GM12874 (cell line): ENCODE measurements at regions not wholly inside any gene's neighbourhood (a gene's known extent, or its start where the extent isn't known, plus 50 kb on each side); places are given as distances from the start of the nearest gene placed in this dataset.

Experiments
- CTCF ChIP-seq: IDR thresholded peaks from 2 replicates; pipeline ENCODE4 v1.5.1; 2011; ENCODE audit warnings: low read depth, mild to moderate bottlenecking, control low read depth, low read length, moderate library complexity; ENCODE audit not compliant: insufficient read depth

DNA sequence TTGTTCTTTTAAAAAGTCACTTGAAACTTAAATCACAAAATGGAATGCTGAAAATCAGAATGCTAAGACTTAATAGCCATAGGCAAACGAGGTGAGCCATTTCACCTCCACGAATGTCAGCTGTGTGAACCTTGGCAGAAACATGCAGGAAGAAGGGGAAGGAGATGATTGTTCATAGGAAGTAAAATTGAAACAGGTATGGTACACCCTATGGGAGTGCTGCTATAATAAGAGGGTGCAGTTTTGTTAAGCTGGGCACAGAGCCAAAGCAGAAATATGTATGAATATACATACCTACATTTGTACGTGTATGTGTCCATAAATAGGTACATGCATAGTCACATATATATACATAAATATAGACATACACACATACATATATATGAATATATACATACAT, 51.0 kb upstream of the SPINK5 start:
- TF ChIP-seq CTCF = no peak

DNA sequence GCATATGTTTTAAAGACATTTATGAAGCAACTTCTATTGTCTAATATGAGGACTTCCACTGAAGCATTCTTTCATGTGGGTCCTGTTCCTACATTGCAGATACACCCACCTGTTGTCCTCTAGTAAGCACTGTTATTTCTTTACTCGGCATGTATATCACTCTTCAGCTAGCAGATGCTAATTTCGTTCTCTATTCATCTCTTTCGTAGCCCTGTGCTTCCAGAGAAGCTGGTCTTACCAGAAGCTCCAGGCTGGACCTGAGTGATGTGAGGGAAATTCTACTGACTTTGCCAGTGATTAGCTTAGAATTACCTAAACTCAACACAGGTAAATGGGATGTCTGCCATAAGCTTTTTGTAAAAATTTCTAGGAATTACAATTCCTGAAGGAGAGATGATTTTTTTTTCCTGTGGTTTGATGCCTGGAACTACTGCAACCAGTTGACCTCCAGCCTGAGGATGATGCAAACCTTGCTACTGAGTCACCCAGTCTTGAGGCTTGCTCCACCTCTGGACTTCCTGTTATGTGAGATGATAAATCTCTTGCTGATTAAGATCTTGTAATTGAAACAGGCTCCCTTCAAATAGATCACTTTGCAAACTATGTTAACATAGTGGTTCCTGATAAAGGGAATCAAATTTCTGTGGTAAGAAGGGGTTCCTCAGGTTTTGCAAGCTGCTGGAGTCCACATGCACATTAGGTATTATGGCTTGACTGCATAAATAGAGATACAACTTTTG, 52.2 kb upstream of the SPINK5 start:
- TF ChIP-seq CTCF = no peak

DNA sequence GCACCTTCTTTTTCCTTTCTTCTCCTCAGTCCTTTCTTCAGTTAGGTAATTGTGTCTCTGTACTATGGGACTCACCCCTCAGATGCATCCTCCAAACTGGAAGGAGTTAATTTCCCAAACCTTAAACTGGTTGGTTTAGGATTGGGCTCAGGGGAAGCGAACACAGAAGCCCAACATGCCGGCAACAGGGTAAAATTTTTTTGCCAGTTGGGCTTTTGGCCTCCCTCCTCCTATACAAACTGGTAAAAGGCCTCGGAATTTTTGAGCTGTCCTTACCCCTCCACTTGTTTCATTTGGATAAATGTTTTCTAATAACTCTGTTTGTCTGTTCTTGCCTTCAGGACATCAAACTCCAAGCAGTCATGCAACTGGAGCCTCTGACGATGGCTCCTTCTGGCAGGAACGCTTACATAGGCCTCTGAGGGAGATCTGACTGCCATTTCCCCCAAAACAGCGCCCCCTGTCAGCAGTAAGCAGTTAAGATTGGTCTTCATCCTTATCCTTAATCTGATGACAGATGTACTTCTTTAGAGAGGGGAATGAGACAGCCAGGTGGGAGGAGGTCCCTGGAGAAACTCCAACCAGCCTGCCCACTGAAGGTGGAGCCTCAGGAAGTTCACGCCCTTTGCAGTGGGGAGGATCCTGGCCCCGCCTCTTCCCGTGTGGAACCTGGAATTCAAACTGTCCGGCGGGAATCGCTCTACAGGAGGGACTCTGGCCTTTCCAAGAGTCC, 57.8 kb upstream of the SPINK5 start:
- TF ChIP-seq CTCF = peak; percentile 45

DNA sequence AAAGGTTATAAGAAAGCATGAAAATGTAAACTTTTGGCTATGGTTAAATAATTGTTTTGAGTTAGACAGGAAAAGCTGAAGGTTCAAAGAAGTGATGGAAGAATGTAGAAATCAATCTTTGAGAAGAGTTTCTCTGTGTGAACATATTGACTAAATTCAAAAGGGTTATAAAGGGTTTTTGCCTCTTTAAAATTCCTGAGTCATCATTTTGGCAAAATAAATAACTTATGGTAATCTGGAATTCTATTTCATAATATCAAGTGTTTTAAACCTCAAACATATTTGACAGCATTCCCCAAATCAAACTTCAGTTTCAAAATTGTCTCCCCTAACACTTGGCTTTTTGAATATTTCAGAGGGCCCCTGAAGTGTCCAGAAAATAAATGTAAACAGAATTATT, 60.6 kb upstream of the SPINK5 start:
- TF ChIP-seq CTCF = no peak

GRCh38 chr5:148002451-148002850, 61.3 kb upstream of the SPINK5 start:
- TF ChIP-seq CTCF = no peak

DNA sequence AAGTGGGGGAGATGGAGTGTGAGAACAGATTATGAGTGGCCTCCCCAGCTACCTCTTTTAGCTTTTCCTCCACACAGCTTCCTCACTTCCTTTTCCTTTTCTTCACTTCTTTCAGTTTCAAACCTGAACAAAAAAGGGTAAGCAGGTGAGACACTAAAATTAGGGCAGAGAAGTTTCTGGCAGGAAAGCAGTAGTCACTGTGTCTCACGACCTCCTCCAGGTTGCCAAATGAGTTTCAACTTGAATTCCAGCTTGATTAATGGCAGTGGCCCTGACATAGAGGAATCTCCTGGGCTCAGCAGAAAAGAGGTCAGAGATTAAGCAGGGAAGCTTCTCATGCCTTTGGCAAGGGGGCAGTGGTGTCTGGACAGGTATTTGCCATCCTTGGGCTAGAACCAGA, 63.7 kb upstream of the SPINK5 start:
- TF ChIP-seq CTCF = no peak

- TF ChIP-seq CTCF = no peak
Observed at GRCh38 chr5:147998704-147999103, 65.1 kb upstream of the SPINK5 start.
